PFSK-1 (cell line): ENCODE measurements at regions not wholly inside any gene's neighbourhood (a gene's known extent, or its start where the extent isn't known, plus 50 kb on each side); places are given as distances from the start of the nearest gene placed in this dataset.

Experiments used
- POLR2AphosphoS5 ChIP-seq: IDR thresholded peaks from 2 replicates; pipeline ENCODE4 v1.6.1; 2012; ENCODE audit warnings: low read depth, mild to moderate bottlenecking, control low read depth, low read length, moderate library complexity
- REST ChIP-seq, 2 experiments: IDR thresholded peaks; 2 replicates each; pipeline versions ENCODE4 v1.6.1 to v1.8.0; 2011 to 2012; ENCODE audit warnings: low read depth in 2 of 2, low read length in 2 of 2, control low read depth in 1 of 2, inconsistent platforms in 1 of 2, mild to moderate bottlenecking in 1 of 2, moderate library complexity in 1 of 2; ENCODE audit not compliant: insufficient read depth in 1 of 2
- SIN3A ChIP-seq: IDR thresholded peaks from 2 replicates; pipeline ENCODE4 v1.6.1; 2012; ENCODE audit warnings: mild to moderate bottlenecking, low read length, moderate library complexity, borderline replicate concordance; ENCODE audit not compliant: insufficient read depth
- TAF1 ChIP-seq: IDR thresholded peaks from 2 replicates; pipeline ENCODE4 v1.6.1; 2012; ENCODE audit warnings: low read length, control low read depth, borderline replicate concordance; ENCODE audit not compliant: insufficient read depth

- no peak for TF ChIP-seq POLR2AphosphoS5
- TF ChIP-seq TAF1 = no peak
- TF ChIP-seq REST (IDR thresholded peaks at IDR 0.05; ENCODE audit: insufficient read depth in 1 of 2, low read depth in 2 of 2, low read length in 2 of 2) = no peak
- TF ChIP-seq SIN3A = no peak
Observed at GRCh38 chr6:165722022-165722421, 59.0 kb upstream of the PDE10A start.
